Mammary epithelial cell (primary cell): ENCODE measurements at regions not wholly inside any gene's neighbourhood (a gene's known extent, or its start where the extent isn't known, plus 50 kb on each side); places are given as distances from the start of the nearest gene placed in this dataset.

Experiments
- EZH2 ChIP-seq: IDR thresholded peaks from 2 replicates; pipeline ENCODE4 v1.6.1; 2012; ENCODE audit warnings: low read length, inconsistent platforms, borderline replicate concordance
- TF ChIP-seq, protein P1 (sequence below), 2 donors: IDR thresholded peaks in 1 of 2; conservative IDR thresholded peaks in 1 of 2; 2 replicates each; pipeline ENCODE4 v1.5.1; 2011 to 2012; ENCODE audit warnings: inconsistent platforms in 2 of 2, low read length in 2 of 2, mild to moderate bottlenecking in 2 of 2, control low read depth in 1 of 2, low read depth in 1 of 2; ENCODE audit not compliant: insufficient read depth in 1 of 2; ENCODE audit errors: extremely low read depth in 1 of 2

DNA sequence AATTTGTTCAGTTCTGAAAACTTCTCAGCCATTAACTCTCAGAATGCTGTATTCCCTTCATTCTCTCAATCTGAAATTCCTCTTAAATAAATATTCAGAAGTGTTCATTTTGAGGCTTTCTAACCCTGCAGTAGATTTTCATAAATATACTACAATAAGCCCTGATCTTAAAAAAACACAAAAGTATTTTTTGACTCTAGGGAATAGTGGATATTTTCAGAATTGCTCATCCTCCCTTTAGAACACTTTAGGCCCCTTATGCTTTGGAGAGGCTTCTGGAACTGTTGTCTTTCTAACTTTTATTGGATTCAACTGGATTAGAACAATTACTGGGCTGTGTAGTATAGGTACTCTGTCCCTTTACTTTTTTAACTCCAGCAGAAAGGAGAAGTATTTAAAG lies 1662.6 kb upstream of the MIR17HG start:
- TF ChIP-seq, protein P1, sequence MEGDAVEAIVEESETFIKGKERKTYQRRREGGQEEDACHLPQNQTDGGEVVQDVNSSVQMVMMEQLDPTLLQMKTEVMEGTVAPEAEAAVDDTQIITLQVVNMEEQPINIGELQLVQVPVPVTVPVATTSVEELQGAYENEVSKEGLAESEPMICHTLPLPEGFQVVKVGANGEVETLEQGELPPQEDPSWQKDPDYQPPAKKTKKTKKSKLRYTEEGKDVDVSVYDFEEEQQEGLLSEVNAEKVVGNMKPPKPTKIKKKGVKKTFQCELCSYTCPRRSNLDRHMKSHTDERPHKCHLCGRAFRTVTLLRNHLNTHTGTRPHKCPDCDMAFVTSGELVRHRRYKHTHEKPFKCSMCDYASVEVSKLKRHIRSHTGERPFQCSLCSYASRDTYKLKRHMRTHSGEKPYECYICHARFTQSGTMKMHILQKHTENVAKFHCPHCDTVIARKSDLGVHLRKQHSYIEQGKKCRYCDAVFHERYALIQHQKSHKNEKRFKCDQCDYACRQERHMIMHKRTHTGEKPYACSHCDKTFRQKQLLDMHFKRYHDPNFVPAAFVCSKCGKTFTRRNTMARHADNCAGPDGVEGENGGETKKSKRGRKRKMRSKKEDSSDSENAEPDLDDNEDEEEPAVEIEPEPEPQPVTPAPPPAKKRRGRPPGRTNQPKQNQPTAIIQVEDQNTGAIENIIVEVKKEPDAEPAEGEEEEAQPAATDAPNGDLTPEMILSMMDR (conservative IDR thresholded peaks at IDR 0.05 in 1 of 2, IDR thresholded peaks at IDR 0.05 in 1 of 2; ENCODE audit: extremely low read depth in 1 of 2, insufficient read depth in 1 of 2, low read depth in 1 of 2, low read length in 2 of 2) = no peak
- no peak for TF ChIP-seq EZH2
